ENCODE measurements at regions not wholly inside any gene's neighbourhood (a gene's known extent, or its start where the extent isn't known, plus 50 kb on each side); places are given as distances from the start of the nearest gene placed in this dataset.

GRCh38 chr11:38095268-38095667 lies 1497.2 kb upstream of the RAG2 start:
- WGBS, 3 donors = 65 to 73% (median 70%) methylated on average over 2 of the region's 2 CpGs
- Histone ChIP-seq H3K4me1 (ENCODE audit: insufficient read depth) (no peaks in the 10 kb centered on the region), H3K4me3 (no peak overlapping the region), H3K9me3 (no peaks in the 10 kb centered on the region), H3K27ac (no peak overlapping the region), H3K27me3 (no peaks in the 10 kb centered on the region), H3K36me3 (no peaks in the 10 kb centered on the region)
- TF ChIP-seq CTCF (IDR thresholded peaks at IDR 0.05) = no peak
- TF ChIP-seq POLR2A (IDR thresholded peaks at IDR 0.05) = no peak
- no peak for TF ChIP-seq EP300 (IDR thresholded peaks at IDR 0.05)
- intact Hi-C loops (cut with DNase I) = no loop called here
- DNase-seq = no peak

- no peak for DNase-seq
- WGBS, 3 donors = 44 to 71% (median 52%) methylated on average over 7 of the region's 7 CpGs
- no peak overlapping the region for H3K27ac ChIP-seq
- no peaks in the 10 kb centered on the region for H3K9me3 ChIP-seq
- no peak overlapping the region for H3K4me3 ChIP-seq
- intact Hi-C loops (cut with DNase I) = no loop called here
- H3K4me1 ChIP-seq (ENCODE audit: insufficient read depth) = no peaks in the 10 kb centered on the region
- no peaks in the 10 kb centered on the region for H3K36me3 ChIP-seq
- no peak for TF ChIP-seq CTCF (IDR thresholded peaks at IDR 0.05)
- no peak for TF ChIP-seq POLR2A (IDR thresholded peaks at IDR 0.05)
- TF ChIP-seq EP300 (IDR thresholded peaks at IDR 0.05) = no peak
- no peaks in the 10 kb centered on the region for H3K27me3 ChIP-seq
These were observed 1491.7 kb upstream of the RAG2 start for GRCh38 chr11:38089726-38090125.

DNA sequence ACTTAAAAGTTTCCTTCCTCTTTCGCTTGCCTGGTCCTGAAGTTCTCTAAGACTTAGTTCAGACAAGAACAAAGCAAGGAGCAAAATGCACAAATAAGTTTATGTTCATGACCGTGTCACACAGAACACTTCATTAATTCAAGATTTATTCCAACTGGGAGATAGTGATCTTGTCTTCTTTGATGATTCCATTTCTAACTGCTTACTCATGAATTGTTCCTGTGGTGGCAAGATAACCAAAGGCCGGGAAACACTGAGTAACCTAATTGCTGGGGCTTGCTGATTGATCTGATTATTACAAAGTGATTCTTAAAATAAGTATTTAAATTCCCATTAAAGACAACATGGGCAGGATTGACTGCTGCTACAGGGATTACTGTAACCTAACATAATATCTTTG lies 1462.9 kb upstream of the RAG2 start:
- intact Hi-C loops (cut with DNase I) = no loop called here
- WGBS, 3 donors = 88 to 91% (median 89%) methylated on average over 3 of the region's 3 CpGs
- Histone ChIP-seq H3K4me3 (no peak overlapping the region), H3K36me3 (no peaks in the 10 kb centered on the region), H3K27me3 (no peaks in the 10 kb centered on the region), H3K27ac (no peak overlapping the region), H3K9me3 (no peaks in the 10 kb centered on the region), H3K4me1 (ENCODE audit: insufficient read depth) (no peaks in the 10 kb centered on the region)
- TF ChIP-seq POLR2A (IDR thresholded peaks at IDR 0.05) = no peak
- TF ChIP-seq CTCF (IDR thresholded peaks at IDR 0.05) = no peak
- TF ChIP-seq EP300 (IDR thresholded peaks at IDR 0.05) = no peak
- DNase-seq = no peak

GRCh38 chr11:38060136-38060535 lies 1462.1 kb upstream of the RAG2 start:
- Histone ChIP-seq H3K4me3 (no peak overlapping the region), H3K4me1 (ENCODE audit: insufficient read depth) (no peaks in the 10 kb centered on the region), H3K27me3 (no peaks in the 10 kb centered on the region), H3K9me3 (no peaks in the 10 kb centered on the region), H3K36me3 (no peaks in the 10 kb centered on the region), H3K27ac (no peak overlapping the region)
- WGBS, 3 donors = 89 to 96% (median 91%) methylated on average over 3 of the region's 3 CpGs
- intact Hi-C loops (cut with DNase I) = no loop called here
- DNase-seq = no peak
- no peak for TF ChIP-seq POLR2A (IDR thresholded peaks at IDR 0.05)
- no peak for TF ChIP-seq CTCF (IDR thresholded peaks at IDR 0.05)
- TF ChIP-seq EP300 (IDR thresholded peaks at IDR 0.05) = no peak

All from ovary (tissue), 7 donors.